8988T (cell line): ENCODE measurements at regions not wholly inside any gene's neighbourhood (a gene's known extent, or its start where the extent isn't known, plus 50 kb on each side); places are given as distances from the start of the nearest gene placed in this dataset.

Experiments used
- DNase-seq: peaks from one replicate; pipeline ENCODE4 v3.0.0; 2011

DNA sequence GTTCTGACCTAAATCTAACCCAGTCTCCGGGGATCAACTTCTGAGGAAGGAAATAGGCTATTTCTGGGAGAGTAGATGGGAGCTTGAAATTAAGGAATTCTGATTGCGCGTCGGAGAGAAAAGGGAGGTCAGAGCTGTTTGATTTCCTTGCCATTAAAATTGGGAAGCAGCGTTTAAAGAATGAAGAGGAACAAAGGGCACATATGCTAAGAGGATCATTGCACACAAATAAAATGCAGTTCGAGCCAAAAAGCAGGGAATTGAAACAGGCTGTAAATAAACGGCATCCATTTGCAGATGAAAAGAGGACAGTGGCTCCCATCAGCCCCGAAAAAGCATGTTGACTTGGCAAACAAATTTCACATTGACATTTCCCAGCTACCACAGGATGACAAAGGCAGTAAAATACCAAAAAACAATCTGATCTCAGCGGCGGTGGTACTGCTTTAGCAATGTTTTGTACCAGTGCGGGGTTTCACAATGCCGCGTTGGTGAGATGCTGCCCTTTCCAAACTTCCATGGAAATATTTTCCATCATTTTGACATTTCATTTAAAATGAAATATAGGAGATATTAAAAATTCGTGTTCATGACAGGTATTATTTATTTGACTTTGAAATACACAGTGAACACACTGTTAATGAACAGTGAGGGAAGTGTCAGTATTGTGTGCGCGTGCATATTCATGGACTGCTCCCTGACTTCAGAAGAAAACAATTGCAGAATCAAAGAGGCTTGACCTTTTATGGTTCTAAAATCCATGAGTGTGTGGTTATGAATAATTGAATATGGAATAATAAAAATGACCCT lies 108.8 kb downstream of the SQOR start:
- no peak for DNase-seq

- no peak for DNase-seq
These were observed 109.4 kb downstream of the SQOR start for GRCh38 chr15:45744236-45744589.

- no peak for DNase-seq
These were observed 112.6 kb downstream of the SQOR start for GRCh38 chr15:45747426-45747825.

DNA sequence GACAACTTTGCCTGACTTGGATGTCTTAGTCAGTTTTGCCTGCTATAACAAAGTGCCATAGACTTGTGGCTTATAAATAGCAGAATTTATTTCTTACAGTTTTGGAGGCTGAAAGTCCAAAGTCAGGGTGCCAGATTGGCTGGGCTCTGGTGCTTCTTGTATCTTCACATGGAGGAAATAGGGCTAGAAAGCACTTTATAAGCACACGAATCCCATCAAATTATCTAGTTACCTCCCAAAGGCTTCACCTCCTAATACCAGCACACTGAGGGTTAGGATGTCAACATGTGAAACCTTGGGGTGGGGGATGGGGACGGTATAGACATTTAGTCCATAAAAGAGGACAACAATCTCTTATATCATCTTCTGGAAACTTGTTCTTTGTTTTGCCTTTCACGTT lies 116.8 kb downstream of the SQOR start:
- DNase-seq = no peak

GRCh38 chr15:45759936-45760335 lies 125.1 kb downstream of the SQOR start:
- no peak for DNase-seq

DNA sequence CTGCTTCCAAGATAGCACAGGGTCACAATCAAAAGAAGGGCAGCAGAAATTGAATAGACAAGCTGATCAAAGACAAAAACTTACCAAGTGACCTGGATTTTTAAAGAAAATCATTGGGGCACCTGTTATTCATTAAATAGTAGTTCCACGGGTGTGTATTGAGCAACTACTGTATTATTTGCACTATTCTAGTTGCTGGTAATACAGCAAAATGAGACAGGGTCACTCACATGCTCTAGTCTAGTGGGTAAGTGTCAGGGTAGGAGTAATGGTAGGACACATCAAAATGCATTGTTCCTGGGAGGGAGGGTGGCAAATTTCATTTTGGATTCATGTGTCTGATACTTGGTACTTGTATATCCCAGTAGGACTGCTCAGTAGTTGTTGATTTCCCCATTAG lies 127.9 kb downstream of the SQOR start:
- DNase-seq = no peak

DNA sequence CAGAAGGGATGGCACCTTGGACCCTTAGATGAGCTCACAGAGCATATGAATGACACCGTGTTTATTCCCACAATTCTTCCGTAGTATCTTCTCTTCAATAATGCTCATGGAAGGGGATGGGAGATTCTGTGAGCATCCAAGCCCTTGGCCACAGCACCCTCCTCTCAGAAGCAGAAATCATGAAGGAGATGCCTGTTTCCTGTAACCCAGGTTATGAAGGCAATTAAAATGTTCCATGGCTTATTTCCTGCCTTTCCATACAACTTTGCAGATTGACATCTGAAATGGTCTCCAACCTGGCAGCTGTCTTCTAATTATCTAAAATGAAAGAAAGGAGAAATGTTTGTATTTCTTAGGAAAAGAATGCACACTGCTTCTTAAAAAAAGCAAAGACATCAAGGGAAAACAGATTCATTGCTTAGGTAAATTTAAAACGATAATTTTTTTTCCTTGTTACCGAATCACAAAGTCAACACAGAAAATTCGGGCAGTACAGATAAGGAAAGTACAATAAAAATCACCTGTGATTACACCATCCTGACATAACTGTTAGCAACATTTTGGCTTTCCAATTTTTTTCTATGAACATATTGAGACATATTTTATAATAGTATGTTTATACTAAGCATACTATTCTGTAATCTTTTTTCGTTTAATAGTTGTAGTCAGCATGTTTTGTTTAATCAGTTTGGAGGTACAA lies 128.5 kb downstream of the SQOR start:
- no peak for DNase-seq

DNA sequence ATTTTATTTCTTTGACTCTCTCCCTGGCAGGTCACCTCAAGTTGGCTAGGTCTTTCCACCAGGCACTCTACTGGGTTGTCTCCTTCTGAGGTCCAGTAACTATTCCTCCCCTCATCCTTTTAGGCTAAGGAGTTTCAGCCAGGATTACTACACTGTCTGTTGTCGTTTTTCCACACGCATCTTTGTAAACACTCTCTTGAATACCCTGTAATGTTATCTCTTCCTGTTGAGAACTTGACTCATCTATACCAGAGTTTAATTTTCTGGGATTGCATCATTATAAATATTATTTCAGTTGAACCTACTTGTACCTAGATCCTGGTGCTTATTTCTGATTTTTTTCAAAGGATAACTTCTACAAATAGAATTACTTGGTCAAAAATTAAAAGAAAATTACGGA lies 138.3 kb downstream of the SQOR start:
- no peak for DNase-seq

GRCh38 chr15:45776772-45777171 lies 141.9 kb downstream of the SQOR start:
- no peak for DNase-seq

DNA sequence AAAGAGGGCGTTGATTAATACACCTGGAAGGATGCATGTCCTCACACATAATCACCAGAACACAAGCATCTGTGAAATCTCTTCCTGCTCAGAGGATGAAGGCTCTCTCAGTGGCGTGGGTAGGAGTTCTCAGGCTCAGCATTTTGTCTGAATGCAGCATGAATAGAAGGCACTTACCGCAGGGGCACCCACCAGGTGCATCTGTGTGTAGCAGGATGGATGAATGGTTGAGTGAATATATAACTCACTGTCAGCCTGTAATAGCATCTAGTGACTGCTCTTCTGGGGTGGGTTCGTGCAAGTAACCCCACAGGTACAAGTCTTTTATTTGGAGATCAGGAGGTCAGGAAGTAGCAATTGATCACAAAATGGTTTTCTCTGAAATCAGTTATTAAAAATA lies 143.0 kb downstream of the SQOR start:
- DNase-seq = no peak

DNA sequence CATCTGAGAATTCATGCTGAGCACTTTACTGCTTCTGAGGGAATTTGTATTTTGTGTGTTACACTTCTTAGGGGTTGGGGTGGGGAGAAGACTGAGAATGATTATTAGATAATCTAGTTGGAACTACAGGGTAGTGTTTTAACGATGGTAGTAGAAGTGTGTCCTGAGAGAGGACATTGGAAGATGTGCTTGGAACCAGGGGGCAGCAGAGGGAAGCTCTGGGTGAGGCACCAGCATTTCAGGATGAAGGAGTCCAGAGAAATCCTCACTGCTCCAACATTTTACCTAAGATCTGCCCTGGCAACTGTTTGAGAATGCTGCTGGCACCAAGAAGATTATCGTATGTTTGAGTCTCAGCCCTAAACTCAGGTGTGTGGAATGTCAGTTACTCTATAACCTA lies 145.5 kb downstream of the SQOR start:
- DNase-seq = no peak

GRCh38 chr15:45784656-45785055 lies 149.8 kb downstream of the SQOR start:
- no peak for DNase-seq

- no peak for DNase-seq
These were observed 151.1 kb downstream of the SQOR start for GRCh38 chr15:45785897-45786296.

- no peak for DNase-seq
These were observed 155.6 kb downstream of the SQOR start for GRCh38 chr15:45790325-45790943.

- DNase-seq = no peak
These were observed 159.5 kb downstream of the SQOR start for GRCh38 chr15:45794304-45794703.

GRCh38 chr15:45794712-45795439 lies 160.0 kb downstream of the SQOR start:
- DNase-seq = no peak

- DNase-seq = no peak
These were observed 160.7 kb downstream of the SQOR start for GRCh38 chr15:45795440-45796069.

DNA sequence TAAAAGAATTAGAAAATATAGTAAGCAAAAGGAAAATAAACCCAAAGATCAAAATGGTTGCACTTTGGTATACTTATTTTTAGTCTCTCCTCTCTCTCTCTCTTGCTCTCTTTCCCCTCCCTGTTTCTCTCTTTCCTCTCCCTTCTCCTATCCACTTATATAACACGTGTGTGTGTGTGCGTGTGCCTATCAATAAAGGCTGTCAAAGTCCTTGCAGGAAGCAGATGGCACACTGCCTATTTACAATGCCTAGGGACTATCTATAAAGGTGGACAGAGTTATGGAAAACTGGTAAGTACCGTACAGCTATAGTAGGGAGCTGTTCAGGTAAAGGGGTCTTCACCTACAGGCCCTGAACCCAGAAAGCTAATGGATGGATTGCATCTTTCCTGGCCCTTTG lies 161.6 kb downstream of the SQOR start:
- DNase-seq = no peak

DNA sequence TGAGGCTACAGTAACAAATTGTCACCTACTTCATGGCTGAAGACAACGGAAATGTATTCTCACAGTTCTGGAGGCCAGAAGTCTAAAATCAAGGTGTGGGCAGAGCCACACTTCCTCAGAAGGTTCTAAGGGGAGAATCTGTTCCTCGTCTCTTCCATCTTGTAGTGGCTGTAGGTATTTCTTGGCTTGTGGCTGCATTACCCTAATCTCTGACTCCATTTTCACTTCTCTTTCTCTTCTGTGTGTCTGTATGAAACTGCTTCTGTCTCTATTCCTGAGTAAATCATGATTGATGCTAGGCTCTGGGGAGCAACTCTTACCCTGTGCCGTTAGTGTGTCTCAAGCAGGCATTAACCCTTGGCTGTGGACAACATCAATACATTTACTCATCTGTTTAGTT lies 164.7 kb downstream of the SQOR start:
- no peak for DNase-seq

DNA sequence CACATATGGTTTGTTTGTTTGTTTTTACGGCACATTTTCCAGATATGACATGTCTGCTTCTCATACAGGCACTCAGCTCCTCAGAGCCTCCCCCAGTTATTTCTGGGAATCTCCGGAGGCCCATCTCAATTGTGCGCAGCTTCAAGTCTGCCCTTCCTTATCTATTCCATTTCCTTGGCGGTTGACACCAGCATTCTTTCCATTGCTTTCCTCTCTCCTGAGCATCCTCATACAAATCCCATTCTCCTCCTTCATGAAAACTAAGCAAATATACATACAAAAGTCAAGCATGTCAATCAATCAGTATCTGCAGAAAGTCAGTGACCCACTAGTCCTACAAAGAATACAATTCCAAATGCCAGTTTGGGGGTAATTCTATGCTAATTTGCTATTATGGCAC lies 166.7 kb downstream of the SQOR start:
- DNase-seq = no peak

DNA sequence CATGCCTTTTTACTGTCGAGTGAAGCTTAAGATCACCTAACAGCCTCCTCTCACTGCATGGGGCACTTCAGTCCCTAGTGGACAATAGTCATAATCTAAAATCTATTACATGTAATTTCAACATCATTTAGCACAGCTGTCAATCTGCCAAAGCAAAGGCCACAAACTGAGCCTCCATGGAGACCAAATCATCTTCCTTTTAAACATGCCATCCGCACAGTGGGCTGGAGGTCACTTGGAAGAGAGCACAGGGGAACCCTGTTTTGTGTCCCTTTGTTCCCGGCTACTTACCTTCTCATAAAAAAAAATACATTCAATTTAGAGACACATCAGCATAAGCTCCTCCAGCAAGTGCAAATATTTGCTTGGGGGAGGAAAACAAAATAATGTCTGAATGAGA lies 167.3 kb downstream of the SQOR start:
- DNase-seq = no peak

DNA sequence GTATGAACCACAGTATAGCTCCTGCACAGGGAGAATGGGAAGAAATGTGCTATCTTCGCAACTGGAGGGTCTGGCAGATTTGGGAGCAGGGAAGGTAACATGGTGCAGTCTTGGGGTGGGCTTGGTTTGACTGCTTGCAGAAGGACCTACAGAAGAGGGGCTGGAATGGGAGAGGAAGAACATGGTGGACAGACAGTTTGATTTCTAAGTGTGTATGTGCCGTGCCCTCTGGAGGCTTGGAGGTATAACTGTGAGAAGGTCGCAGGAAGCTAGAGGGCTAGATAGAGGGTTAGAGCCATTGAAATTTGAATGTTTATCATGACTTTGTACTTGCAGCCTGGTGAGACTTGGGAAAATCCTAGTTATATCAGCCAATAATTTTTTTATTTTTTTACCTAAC lies 169.2 kb downstream of the SQOR start:
- DNase-seq = no peak

DNA sequence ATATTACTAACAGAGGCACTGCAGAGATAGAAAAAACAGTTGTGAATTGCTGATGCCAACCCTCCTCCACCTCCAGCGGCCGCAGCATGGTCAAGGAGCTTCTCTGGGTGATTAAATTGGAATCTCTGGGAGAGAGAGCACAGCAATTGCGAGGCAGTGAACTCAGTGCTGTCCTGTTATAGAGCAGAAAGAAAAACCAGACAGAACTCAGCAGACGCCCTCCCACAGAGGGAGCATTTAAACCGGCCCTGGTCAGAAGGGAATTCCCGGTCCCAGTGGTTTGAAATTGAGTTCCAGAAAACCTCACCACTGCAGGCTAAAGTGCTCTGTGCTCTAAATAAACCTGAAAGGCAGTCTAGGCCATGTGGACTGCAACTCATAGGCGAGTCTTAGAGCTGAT lies 175.4 kb downstream of the SQOR start:
- no peak for DNase-seq
